GM12878 (cell line): ENCODE measurements at regions not wholly inside any gene's neighbourhood (a gene's known extent, or its start where the extent isn't known, plus 50 kb on each side); places are given as distances from the start of the nearest gene placed in this dataset. TPM values are rescaled to one million over a fixed set of nuclear protein-coding genes. Genes with fewer than 3 reads are reported as not detected.

Experiments used
- ASH2L ChIP-seq: fragments of 300-600, 200-600 bp; sonication (generic); IDR thresholded peaks from 2 replicates; pipeline ENCODE4 v1.6.1; 2017; ENCODE audit warnings: low read depth, mild to moderate bottlenecking, borderline replicate concordance
- microRNA-seq: library from miRNA; unstranded; fragments of <30 nt; microRNA quantifications from one replicate; pipeline ENCODE4, GENCODE V29; 2018
- small RNA-seq: library from RNA; depleted of rRNA; stranded (forward); fragments of <200 nt; gene quantifications from one replicate; pipeline ENCODE3, GENCODE V24; 2014
- TF ChIP-seq, protein P1 (sequence below): IDR thresholded peaks from 2 replicates; pipeline ENCODE4 v1.6.1; 2012; ENCODE audit warnings: mild to moderate bottlenecking, low read depth, low read length

DNA sequence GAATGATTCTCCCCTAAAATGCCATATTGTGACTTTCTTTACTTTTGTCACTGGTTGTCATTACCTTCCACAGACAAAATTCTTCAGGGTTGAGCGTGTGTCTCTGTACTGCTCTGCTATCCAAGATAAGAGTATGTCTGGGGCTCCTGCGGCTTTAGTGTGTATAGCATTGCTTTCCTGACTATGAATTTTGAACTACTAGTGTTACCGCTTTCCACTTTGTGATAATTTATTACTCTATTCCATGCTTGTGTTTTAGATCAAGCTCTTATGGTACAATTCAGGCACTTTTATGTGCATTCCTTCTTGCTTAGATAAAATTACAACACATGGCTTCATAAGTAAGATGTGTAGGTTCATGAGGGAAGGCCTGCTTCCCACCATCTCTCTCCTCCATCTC lies 51.5 kb upstream of the MEF2C start (continued):
- no peak for TF ChIP-seq ASH2L
- TF ChIP-seq, protein P1, sequence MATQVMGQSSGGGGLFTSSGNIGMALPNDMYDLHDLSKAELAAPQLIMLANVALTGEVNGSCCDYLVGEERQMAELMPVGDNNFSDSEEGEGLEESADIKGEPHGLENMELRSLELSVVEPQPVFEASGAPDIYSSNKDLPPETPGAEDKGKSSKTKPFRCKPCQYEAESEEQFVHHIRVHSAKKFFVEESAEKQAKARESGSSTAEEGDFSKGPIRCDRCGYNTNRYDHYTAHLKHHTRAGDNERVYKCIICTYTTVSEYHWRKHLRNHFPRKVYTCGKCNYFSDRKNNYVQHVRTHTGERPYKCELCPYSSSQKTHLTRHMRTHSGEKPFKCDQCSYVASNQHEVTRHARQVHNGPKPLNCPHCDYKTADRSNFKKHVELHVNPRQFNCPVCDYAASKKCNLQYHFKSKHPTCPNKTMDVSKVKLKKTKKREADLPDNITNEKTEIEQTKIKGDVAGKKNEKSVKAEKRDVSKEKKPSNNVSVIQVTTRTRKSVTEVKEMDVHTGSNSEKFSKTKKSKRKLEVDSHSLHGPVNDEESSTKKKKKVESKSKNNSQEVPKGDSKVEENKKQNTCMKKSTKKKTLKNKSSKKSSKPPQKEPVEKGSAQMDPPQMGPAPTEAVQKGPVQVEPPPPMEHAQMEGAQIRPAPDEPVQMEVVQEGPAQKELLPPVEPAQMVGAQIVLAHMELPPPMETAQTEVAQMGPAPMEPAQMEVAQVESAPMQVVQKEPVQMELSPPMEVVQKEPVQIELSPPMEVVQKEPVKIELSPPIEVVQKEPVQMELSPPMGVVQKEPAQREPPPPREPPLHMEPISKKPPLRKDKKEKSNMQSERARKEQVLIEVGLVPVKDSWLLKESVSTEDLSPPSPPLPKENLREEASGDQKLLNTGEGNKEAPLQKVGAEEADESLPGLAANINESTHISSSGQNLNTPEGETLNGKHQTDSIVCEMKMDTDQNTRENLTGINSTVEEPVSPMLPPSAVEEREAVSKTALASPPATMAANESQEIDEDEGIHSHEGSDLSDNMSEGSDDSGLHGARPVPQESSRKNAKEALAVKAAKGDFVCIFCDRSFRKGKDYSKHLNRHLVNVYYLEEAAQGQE = no peak
- TF ChIP-seq, all 136 proteins: peak for 0

Small RNAs in the stretch of these regions (microRNA-seq; reads per million reads assigned to microRNA genes)
- gene MIR3660 = not detected

Small RNAs in the stretch of these regions (small RNA-seq; reads per million reads assigned to genes)
- gene MIR3660 = not detected
